GM21381 (cell line): ENCODE measurements at regions not wholly inside any gene's neighbourhood (a gene's known extent, or its start where the extent isn't known, plus 50 kb on each side); places are given as distances from the start of the nearest gene placed in this dataset.
"Not testable (repeated sequence)": the region's sequence is repeated elsewhere in the genome, so short reads cannot be mapped to it uniquely, and the experiment has no call there.

Experiments
- ATAC-seq: cut with Tn5 transposase; IDR thresholded peaks from one replicate; pipeline ENCODE4 v1.9.1; 2021; ENCODE audit warnings: mild to moderate bottlenecking, moderate library complexity; ENCODE audit not compliant: unreplicated experiment

- no peak for ATAC-seq
Measured at GRCh38 chr1:74818241-74818640, 85.3 kb downstream of the TYW3 start.

DNA sequence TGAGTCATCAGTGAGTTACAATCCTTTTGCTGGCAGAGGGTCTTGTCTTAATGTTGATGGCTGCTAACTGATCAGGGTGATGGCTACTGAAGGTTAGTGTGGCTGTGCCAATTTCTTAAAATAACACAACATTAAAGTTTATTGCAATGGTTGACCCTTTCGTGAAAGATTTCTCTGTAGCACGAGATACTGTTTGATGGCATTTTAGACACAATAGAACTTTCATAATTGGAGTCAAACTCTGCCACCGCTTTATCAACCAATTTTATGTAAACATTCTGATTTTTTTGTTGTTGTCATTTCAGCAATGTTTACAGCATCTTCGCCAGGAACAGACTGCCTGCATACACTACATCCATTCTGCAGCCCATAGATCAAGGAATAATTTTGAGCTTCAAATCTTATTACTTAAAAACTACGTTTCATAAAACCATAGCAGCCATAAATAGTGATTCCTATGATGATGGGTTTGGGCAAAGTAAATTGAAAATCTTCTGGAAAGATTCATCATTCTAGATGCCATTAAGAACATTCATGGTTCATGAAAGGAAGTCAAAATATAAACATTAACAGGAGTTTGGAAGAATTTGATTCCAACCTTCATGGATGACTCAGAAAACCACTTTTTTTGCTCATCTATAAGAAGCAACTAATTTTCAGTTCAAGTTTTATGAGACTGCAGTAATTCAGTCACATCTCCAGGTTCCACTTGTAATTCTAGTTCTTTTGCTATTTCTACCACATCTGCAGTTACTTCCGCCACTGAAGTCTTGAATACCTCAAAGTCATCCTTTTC is 85.9 kb downstream of the TYW3 start:
- no peak for ATAC-seq

DNA sequence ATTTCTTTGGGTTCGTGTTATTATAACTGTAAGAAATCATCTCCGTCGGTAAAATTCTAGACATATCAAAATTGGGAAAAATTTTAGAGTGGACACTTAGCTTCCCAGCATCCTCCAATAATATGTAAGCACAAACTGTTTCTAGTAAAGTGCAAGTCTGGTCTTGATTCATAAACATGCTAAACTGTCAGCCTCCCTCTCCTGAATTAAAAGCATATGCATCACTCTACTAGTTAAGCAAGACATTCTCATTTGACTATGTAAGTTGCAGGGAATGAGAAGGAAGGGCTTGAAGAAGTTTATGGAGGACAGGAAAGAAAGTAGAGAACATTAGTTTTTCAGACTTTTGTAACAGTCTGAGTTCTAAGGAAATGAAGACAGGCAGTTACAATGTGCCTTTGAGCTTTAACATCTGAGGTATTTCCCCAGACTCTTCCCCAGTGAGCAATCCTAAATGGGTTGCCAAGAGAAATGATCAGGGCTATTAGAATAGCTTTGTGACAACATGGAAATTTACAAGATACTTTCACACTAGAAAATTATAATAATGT is 90.0 kb downstream of the TYW3 start:
- ATAC-seq: no peak

- ATAC-seq: peak; percentile 83
Measured at GRCh38 chr1:74824497-74825107, 91.7 kb downstream of the TYW3 start.

- no peak for ATAC-seq
Measured at GRCh38 chr1:74830766-74831165, 97.8 kb downstream of the TYW3 start.

DNA sequence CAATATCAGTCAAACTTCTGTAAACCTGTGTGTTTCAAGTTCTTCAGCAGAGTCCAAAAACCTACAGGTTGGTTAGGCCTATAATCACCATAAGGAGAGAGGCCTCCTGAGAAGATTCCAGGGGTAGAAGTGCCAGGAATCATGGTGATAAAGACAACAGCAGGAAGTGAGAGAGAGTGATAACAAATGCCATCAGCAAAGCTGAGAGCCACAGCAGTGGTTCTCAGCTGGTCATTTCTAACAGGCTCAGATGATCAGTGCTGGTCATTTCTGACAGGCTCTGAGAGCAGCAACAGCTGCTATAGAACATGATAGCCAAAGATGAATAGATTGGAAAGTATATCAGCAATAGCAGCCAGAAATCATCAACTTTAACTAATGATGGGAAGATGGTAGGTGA is 101.3 kb downstream of the TYW3 start:
- no peak for ATAC-seq

DNA sequence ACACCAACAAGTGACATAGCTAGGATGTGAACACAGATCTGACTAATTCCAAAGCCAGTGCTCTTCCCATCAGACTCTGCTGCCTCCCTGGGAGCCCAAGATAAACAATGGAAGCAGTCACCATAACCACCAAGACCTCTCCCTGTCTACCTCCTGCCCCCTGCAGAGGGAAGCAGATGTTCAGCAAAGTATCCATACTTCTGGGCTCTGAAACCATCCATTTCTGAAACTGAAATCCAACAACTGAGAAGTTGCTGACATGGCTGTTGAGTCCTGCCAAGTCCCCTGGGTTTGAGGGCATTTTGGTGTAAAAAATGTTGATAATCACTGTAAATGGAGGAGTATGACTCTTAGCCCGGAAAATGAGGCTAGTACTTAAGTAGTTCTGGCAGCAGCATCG is 102.1 kb downstream of the TYW3 start:
- ATAC-seq: no peak

DNA sequence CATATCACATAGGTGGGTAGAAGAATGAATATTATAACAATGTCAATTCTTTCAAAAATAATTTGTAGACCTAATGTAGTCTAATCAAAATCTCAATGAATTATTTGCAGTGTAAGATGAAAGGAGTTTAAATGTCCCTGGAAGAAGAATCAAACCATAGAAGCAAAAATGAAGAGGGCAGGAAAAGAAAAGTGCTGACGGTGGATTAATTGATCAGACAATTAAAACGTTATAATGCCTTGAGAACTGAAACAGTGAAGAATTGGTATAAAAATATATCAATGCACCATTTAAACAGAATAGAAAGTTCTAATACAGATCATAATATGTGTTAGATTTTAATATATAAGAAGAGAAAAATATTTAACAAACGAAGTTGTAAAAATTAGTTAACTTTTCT is 109.8 kb downstream of the TYW3 start:
- ATAC-seq: no peak

DNA sequence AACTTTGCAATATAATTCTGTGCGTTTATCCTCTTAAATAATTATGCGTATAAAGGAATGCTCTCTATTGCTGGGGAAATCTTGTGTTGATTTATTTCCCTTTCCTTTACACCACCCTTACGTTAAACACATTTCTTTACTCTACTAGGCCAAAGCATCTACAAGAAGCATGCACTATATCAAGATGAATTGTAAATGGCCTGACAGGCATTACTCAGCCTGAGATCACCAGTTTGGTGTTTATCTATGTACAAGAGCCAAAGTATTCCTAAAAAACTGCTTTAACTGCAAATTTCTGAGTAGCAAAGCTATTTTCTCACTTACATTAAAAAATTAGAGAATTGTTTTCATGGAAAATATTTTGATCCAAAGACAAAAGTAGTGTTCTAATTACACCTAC is 114.8 kb downstream of the TYW3 start:
- ATAC-seq: no peak

- no peak for ATAC-seq
Measured at GRCh38 chr1:74853756-74854155, 120.8 kb downstream of the TYW3 start.

DNA sequence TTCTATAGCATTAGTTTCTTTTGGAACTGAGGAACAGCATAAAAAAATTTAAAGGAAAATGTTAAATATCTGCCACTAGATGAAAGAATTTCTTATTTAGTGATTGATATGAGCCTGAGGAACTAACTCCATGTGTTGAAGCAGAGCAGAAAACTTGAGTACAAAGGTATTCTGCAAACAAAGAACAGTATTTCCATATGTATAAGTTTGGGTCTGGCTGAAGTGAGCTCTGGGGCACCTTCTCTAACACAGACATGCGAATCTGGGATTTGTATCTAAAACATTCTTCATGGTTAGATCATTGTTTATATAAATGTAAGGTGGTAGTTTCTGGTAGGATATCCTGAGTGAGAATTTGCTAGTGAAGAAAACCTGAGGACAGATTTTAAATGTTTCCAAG is 123.2 kb downstream of the TYW3 start:
- ATAC-seq: no peak

GRCh38 chr1:74857676-74858075 is 124.7 kb downstream of the TYW3 start:
- ATAC-seq: peak; percentile 24

GRCh38 chr1:74858136-74858535 is 125.2 kb downstream of the TYW3 start:
- ATAC-seq: peak; percentile 61

DNA sequence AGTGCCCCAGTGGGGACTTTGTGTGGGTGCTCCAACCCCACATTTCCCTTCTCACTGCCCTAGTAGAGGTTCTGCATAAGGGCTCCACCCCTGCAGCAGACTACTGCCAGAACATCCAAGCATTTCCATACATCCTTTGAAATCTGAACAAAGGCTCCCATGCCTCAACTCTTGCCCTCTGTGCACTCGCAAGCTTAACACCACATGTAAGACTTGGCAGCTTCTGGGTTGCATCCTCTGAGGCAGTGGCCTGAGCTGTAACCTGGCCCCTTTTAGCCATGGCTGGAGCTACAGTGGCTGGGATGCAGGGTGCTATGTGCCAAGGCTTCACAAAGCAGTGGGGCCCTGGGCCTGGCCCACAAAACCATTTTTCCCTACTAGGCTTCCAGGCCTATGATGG is 128.9 kb downstream of the TYW3 start:
- no peak for ATAC-seq

DNA sequence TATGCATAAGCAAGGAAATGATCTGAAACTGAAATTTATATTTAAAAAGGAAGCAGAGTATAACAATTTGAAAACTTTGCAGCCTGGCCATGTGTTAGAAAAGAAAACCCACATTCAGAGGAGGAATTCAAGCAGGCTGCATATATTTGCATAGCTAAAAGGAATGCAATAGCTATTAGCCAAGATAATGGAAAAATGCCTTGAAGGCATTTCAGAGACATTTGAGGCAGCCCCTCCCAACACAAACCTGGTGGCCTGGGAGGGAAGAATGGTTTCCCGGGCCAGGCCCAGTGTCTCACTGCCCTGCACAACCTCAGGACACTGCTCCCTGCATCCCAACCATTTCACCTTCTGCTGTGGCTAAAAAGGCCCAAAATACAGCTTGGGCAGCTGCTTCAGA is 136.8 kb downstream of the TYW3 start:
- ATAC-seq: no peak

GRCh38 chr1:74877366-74877765 is 144.4 kb downstream of the TYW3 start:
- ATAC-seq: not testable (repeated sequence)

DNA sequence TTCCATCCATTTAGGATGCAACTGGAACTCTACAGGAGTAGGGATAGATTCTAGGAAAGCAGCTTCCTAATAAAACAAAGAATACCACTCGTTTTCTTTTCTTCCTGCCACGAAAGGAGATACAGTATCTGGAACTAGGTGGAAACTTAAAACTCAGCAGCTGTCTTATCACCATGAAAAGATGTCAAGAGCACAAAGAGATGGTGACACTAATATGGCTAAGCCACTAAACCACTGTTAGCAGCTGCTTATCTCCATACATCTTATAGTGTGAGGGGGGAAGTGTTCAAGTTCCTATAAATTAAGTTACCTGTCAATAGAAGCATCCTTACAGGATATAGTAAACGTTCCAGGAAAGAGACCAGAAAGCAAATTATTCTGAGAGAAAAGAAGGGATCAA is 162.5 kb downstream of the TYW3 start:
- no peak for ATAC-seq

- no peak for ATAC-seq
Measured at GRCh38 chr1:74908131-74908530, 175.2 kb downstream of the TYW3 start.

GRCh38 chr1:74908797-74909196 is 175.8 kb downstream of the TYW3 start:
- no peak for ATAC-seq

DNA sequence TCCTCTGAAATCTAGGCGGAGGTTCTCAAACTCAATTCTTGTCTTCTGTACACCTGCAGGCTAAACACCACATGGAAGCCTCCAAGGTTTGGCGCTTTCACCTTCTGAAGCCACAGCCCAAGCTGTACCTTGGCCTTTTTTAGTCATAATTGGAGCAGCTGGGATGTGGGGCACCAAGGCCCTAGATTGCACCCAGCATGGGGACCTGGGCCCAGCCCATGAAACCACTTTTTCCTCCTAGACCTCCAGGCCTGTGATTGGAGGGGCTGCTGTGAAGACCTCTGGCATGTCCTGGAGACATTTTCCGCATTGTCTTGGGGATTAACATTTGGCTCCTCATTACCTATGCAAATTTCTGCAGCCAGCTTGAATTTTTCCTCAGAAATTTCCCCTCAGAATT is 181.0 kb downstream of the TYW3 start:
- ATAC-seq: no peak

DNA sequence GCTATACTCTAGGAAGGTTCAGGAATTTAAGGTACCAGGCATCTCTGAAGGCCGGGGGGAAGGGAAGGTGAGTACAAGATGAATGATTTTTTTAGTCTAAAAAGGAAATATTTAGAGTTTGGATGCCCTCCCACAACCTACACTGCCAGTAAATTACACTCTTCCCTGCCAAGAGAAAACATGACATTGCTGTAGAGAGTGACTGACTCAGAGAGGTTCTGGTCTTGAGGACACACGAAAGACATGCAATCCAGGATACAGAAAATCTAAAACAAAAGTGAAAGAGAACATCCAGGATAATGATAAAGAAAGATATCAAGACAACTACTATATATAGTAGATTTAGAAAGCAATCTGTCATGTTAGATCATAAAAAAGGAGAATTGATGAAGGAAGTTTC is 200.5 kb downstream of the TYW3 start:
- no peak for ATAC-seq

GRCh38 chr1:74935446-74935845 is 198.7 kb upstream of the LHX8 start:
- no peak for ATAC-seq
